Panc1 (cell line): ENCODE measurements at regions not wholly inside any gene's neighbourhood (a gene's known extent, or its start where the extent isn't known, plus 50 kb on each side); places are given as distances from the start of the nearest gene placed in this dataset.

ENCODE experiments used
- ATAC-seq: fragments of 200-7000 bp; cut with Tn5 transposase; 2 replicates; pipeline ENCODE4 v1.9.1; 2020; ENCODE audit warnings: mild to moderate bottlenecking, moderate library complexity
- BruUV-seq: library from RNA; stranded (reverse); fragments of 400-500 nt; replicated peaks from 2 replicates; lab custom pipeline; 2021; lab: Mats Ljungman, UMichigan
- CTCF ChIA-PET: fragments of 300-600 bp; sonication (Branson Sonifier 250); formaldehyde crosslinking; loops from one replicate; lab custom pipeline; 2022; ENCODE audit warnings: antibody characterized with exemption; lab: Charles Lee
- POLR2A ChIA-PET: fragments of 300-600 bp; sonication (Branson Sonifier 250); formaldehyde crosslinking; loops from one replicate; lab custom pipeline; 2022; ENCODE audit warnings: antibody characterized with exemption; lab: Charles Lee
- DNase-seq: peaks from one replicate; pipeline ENCODE4 v3.0.0-alpha.2; 2010; ENCODE audit warnings: low read depth, low spot score
- H3K27ac ChIP-seq: 2 replicates; pipeline ENCODE4 v1.5.1; 2011; ENCODE audit warnings: mild to moderate bottlenecking, low read length, inconsistent platforms
- H3K27me3 ChIP-seq: fragments of 200-500 bp; sonication (Bioruptor generic); 2 replicates; pipeline ENCODE4 v1.6.0; 2014; ENCODE audit warnings: low read length, inconsistent platforms; ENCODE audit not compliant: control insufficient read depth, insufficient read depth
- H3K36me3 ChIP-seq: fragments of 200-500 bp; sonication (Bioruptor generic); 2 replicates; pipeline ENCODE4 v1.5.1; 2014; ENCODE audit warnings: inconsistent platforms, mild to moderate bottlenecking, low read length, moderate library complexity; ENCODE audit not compliant: control insufficient read depth, insufficient read depth
- H3K4me1 ChIP-seq: 2 replicates; pipeline ENCODE4 v1.5.1; 2011; ENCODE audit warnings: inconsistent platforms, mild to moderate bottlenecking, low read length, moderate library complexity; ENCODE audit not compliant: control insufficient read depth, insufficient read depth
- H3K4me3 ChIP-seq, 2 experiments: 2 replicates each; pipeline ENCODE4 v1.5.1; 2011 to 2012; ENCODE audit warnings: low read depth in 2 of 2, low read length in 2 of 2, mild to moderate bottlenecking in 2 of 2, inconsistent platforms in 1 of 2, moderate library complexity in 1 of 2
- H3K9me3 ChIP-seq: fragments of 200-500 bp; sonication (Bioruptor generic); 2 replicates; pipeline ENCODE4 v1.5.1; 2014; ENCODE audit warnings: low read depth, mild to moderate bottlenecking, inconsistent platforms, low read length, moderate library complexity; ENCODE audit not compliant: control insufficient read depth, insufficient read depth
- CTCF ChIP-seq: fragments of 450-650 bp; IDR thresholded peaks from 2 replicates; pipeline ENCODE4 v1.5.1; 2017; ENCODE audit warnings: mild to moderate bottlenecking
- POLR2AphosphoS5 ChIP-seq: IDR thresholded peaks from 2 replicates; pipeline ENCODE4 v1.6.1; 2012; ENCODE audit warnings: mild to moderate bottlenecking, low read depth, low read length, moderate library complexity
- REST ChIP-seq, 2 experiments: IDR thresholded peaks; 2 replicates each; pipeline ENCODE4 v1.6.1; 2011 to 2012; ENCODE audit warnings: low read depth in 2 of 2, control low read depth in 1 of 2, low read length in 1 of 2, mild to moderate bottlenecking in 1 of 2, moderate library complexity in 1 of 2; ENCODE audit not compliant: insufficient read depth in 1 of 2
- SIN3A ChIP-seq: IDR thresholded peaks from 2 replicates; pipeline ENCODE4 v1.6.1; 2012; ENCODE audit warnings: low read depth, mild to moderate bottlenecking, low read length, moderate library complexity, borderline replicate concordance; ENCODE audit not compliant: insufficient read depth
- TCF7L2 ChIP-seq: IDR thresholded peaks from 2 replicates; pipeline ENCODE4 v1.6.1; 2011; ENCODE audit warnings: mild to moderate bottlenecking, low read depth, low read length, inconsistent platforms
- in situ Hi-C: cut with HindIII; loops from 2 replicates; pipeline ENCODE4 v1.10.0; 2016; ENCODE audit warnings: low sequenced_read_pairs, low pct_unique_long_range_greater_than_20kb
- intact Hi-C: fragments of 100-400 bp; cut with micrococcal nuclease; formaldehyde crosslinking; loops from one replicate; pipeline ENCODE4 v1.10.0; 2022; ENCODE audit not compliant: unreplicated experiment

- no TSS peak for BruUV-seq
- no peaks in the 10 kb centered on the region for H3K4me1 ChIP-seq
- H3K36me3 ChIP-seq, result no peaks in the 10 kb centered on the region
- intact Hi-C loops, result no loop called here
- in situ Hi-C loops, result no loop called here
- CTCF ChIA-PET, result interaction anchor here (0.6 kb wide), 1 partner anchor 244 kb away, joined by 3 read pairs; the partner anchor contains the start of gene RTP4
- DNase-seq (no peak), ATAC-seq (no peak)
- H3K4me3 ChIP-seq, result no peak overlapping the region
- no peak for TF ChIP-seq REST (IDR thresholded peaks at IDR 0.05; ENCODE audit: insufficient read depth in 1 of 2, low read depth in 2 of 2, low read length in 1 of 2)
- no peak for TF ChIP-seq CTCF
- no peak for TF ChIP-seq TCF7L2
- no peak for TF ChIP-seq SIN3A
- TF ChIP-seq POLR2AphosphoS5, result no peak
- H3K27ac ChIP-seq, result no peak overlapping the region
- H3K9me3 ChIP-seq, result no peaks in the 10 kb centered on the region
- POLR2A ChIA-PET, result interaction anchor here (0.6 kb wide), 1 partner anchor 91 kb away, joined by 5 read pairs; no protein-coding TSS in a partner anchor
- no peaks in the 10 kb centered on the region for H3K27me3 ChIP-seq
Measured at GRCh38 chr3:187612656-187613055, 57.5 kb downstream of the SST start.

- ChIA-PET POLR2A (no interaction called here), CTCF (no interaction called here)
- in situ Hi-C loops (no loop called here), intact Hi-C loops (no loop called here)
- H3K4me1 ChIP-seq, result no peaks in the 10 kb centered on the region
- H3K27me3 ChIP-seq, result no peaks in the 10 kb centered on the region
- no peak overlapping the region for H3K4me3 ChIP-seq
- no peaks in the 10 kb centered on the region for H3K9me3 ChIP-seq
- ATAC-seq (no peak; the same call in 1 of the 2 replicates), DNase-seq (no peak)
- BruUV-seq, result no TSS peak
- TF ChIP-seq SIN3A (no peak), REST (IDR thresholded peaks at IDR 0.05; ENCODE audit: insufficient read depth in 1 of 2, low read depth in 2 of 2, low read length in 1 of 2) (no peak), POLR2AphosphoS5 (no peak), CTCF (no peak), TCF7L2 (no peak)
- no peak overlapping the region for H3K27ac ChIP-seq
- no peaks in the 10 kb centered on the region for H3K36me3 ChIP-seq
Measured at GRCh38 chr3:187610981-187611511, 59.1 kb downstream of the SST start.
